Middle frontal gyrus (tissue), 1 donor: ENCODE measurements at regions not wholly inside any gene's neighbourhood (a gene's known extent, or its start where the extent isn't known, plus 50 kb on each side); places are given as distances from the start of the nearest gene placed in this dataset.

Experiments
- DNase-seq: peaks from one replicate; pipeline ENCODE4 v3.0.0-alpha.2; 2015; ENCODE audit warnings: low spot score; ENCODE audit errors: extremely low spot score

DNA sequence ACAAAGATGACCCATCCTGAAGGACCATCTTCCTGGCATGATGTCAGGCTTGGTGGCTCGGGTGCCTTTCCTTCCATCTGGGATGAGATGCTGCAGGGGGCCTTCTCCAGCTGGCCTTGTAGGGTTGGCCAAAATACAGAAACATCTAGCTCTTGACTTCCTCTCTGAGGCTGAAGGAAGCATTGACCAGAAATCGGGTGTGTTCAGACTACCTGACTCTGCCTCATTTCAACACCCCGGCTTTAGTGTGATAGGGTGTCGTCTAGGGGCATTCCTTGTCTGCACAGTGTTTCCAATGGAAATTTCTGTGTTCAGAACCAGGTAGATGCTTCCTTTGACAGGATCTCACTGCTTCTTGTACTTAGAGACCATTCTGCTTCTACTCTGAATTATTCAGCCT, 115.7 kb upstream of the SPRED2 start:
- no peak for DNase-seq

DNA sequence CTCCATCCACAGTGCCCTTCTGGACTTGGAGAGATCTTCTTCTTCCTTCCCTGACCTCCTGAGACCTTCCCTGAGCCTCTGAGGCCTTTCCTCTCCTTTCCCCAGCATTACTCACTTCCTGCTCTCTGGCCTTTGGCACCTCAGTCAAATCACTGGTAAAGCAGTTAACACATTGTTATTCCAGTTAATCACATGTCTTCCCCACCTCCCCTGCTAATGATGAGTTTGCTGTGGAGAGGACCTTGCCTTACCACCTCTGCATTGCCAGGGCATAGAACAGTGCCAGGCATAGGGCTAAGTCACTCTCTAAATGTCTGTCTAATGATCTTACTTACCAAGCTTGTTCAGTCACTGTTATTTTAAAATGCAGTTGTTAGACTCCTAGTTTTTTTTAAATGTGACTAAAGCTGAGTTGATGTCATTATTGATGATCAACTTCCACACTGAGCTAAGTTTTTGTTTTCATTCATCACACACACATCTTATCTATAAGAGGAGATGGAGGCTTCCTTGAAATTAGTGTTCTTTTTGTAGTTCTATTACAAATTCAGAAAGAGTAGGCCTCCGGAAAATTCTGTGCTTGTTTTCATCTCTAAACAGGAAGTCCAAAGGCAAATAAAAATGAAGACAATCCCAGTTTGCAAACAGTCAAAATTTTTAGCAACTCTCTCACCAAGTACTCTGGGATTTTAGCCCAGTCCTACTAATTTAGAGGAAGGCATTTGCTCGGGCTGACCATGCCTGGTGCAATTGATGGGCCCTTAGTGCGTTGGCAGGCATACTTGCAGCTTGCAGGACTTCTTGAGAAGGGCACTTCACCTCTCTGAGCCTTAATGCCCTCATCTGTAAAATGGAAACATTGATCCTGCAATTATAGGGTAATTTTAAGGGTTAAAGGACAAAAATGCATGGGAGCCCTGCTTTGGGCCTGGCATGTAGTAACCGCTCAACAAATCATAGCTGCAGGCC, 113.7 kb upstream of the SPRED2 start:
- DNase-seq = no peak

DNA sequence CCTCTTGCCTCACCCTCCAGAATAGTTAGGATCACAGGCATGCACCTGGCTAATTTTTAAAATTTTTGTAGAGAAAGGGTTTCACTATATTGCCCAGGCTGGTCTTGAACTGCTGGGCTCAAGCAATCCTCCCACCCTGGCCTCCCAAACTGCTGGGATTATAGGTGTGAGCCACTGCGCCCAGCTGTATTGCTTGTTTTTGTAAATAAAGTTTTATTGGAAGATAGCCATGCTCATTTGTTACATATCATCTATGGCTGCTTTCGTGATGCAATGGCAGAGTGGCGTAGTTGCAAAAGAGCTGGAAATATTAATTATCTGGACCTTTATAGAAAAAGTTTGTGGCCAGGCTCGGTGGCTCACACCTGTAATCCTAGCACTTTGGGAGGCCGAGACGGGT, 109.4 kb upstream of the SPRED2 start:
- no peak for DNase-seq

DNA sequence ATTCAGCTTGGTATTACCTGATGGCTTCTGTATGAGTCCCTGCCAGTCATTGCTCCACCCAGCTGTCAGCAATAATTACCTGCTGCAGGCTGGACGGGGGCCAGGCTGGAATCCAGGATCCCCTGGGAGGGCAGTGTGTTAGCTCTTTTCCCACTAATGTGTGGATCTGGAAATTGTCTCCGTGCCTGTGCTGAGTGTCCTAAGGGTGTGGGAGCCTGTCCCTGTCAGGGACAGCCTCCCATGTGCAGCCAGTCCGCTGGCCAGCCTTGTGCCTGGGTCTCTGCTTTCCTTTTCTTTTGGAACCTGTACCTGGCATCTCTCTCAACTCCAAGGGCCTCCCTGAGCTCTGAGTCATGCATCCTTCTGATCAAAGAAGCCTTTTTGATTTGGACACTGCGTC, 107.2 kb upstream of the SPRED2 start:
- DNase-seq = no peak

DNA sequence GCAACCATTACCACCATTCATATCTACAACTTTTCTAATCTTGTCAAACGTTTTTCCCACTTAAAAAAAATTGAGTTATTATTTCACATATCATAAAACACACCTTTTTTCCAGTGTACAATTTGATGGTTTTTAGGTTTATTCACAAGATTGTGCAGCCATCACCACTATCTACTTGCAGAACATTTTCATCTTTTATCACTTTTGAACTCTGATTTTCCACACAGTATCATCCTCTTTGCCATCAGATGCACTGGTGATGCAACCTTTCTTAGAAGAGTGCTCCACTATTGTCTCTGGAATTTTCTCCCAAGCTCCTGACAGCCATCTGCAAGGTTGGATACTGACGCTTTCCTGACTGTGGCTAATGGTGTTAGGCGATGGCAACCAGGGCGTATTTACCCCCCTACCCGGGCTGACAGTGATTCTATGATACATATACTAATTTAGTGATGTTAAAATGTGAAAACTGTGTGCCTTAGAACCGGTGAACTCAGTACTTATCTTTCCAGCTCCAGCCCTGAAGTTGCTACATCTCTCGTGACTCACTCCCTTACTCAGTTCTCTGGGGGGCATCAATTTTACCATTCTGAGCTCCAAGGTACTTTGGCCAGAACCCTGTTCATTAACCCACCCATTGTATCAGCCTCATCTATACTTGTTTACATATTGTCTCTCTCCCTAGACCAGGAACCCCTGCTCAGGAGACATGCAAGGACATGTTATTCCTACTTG, 105.4 kb upstream of the SPRED2 start:
- no peak for DNase-seq

DNA sequence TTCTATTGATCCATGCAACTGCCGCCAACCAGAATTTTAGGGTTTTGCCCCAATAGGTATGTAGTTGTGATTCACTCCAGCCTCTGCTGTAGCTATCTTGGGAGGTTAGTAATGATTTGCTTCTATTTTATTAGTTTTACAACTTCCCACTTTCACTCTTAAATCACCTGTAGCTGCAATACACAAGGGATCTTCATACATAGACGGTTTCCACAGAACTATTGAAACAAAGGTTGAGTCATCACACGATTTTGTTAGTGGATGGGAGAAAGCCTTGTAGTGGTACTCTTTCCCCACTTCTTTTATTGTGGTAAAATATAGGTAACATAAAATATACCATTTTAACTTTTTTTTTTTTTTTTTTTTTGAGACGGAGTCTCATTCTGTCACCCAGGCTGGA, 104.2 kb upstream of the SPRED2 start:
- DNase-seq = no peak

DNA sequence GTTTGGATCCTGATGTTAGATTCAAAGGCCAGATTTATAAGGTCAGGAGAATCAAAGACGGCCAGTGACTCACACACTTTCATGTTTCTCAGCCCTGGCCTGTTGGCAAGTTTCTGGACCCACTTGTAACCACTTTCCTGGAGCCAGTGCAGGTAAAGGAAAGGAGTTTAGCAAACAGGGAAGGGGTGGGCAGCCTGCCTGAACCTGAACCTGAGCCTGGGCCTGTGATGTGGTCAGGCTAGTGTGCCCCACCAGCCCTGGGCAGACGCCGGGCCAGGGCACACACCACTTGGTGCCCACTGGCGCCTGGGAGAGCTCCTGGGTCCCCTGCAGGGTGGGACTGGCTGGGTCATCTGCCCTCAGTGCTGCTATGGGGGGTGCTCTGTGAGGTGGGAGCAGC, 100.5 kb upstream of the SPRED2 start:
- DNase-seq = no peak

DNA sequence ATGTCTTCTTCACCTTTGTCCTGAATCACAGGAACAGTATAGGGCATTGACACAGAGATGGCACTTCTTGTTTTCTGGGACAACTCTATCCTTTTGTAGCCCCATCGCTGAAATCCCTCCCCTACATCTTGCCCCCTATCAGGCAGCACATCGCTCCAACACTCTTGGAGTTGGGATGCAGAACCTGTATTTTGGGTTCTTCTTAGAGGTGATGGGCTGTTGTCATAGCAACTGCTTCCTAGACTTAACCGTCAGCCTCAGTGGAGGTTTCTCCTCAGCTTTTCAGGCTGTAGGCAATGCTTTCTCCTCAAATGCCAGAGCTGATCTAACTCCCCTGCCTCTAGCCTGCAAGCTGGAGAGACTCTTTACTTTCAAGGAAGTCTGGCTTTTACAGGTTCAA, 99.9 kb upstream of the SPRED2 start:
- DNase-seq = no peak

DNA sequence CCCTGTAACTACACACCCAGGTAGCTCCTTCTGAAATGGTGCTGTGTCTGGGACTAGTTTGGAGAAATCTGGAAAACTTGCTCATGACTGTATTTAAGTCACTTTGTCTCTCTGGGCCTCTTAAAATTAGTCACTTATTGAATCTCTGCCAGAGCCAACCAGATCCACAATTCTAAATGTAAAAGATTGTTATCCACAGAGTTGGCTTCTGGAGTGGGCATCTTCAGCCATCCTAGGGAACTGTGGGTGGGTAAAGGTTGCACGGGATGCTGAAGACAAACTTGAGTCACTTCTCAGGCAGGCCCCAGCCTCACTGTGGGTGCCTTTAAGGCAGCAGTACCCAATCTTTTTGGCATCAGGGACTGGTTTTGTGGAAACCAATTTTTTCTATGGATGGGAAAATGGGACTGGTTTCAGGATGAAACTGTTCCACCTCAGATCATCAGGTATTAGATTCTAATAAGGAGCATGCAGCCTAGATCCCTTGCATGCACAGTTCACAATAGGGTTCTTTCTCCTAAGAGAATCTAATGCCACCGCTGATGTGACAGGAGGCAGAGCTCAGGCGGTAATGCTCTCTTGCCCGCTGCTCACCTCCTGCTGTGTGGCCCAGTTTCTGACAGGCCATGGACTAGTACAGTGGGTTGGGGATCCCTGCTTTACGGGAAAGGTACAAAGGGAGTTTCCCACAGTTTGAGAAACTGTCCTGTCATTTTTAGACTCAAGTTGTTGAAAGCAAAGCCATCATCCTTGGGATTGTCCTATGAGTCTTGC, 98.3 kb upstream of the SPRED2 start:
- DNase-seq = no peak

DNA sequence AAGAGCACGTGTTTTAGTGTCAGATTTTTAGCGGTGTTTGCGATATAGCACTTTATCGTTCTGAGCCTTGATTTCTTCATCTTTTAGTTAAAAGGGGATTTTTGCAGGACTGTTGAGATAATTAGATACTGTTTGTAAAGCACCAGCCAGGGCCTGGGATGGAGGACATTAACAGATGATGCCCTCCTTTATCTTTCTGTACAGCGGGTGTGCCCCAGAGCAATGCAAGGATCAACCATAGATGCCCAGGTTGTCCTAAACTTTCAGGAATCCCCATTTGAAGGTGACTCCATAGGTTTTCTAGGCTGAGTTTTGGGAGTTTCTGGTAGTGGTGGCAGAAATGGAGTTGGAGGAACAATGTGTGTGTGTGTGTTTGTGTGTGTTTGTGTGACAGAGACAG, 97.0 kb upstream of the SPRED2 start:
- no peak for DNase-seq

DNA sequence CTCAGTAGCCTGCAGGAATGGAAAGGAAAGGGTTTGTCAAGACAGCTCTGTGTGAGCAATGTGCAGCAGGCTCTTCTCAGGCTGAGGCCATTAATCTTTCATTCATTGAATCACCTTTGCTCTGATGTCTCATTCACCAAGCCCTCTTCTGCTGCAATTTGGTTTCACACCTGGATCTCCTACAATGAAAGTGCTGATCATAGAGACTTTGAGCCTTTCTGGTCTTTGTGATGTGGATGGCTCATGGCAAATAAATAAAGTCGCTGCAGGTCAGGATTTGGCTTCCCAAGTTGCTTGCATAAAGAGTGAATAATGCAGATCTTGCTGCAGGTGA, 95.8 kb upstream of the SPRED2 start:
- DNase-seq = no peak

DNA sequence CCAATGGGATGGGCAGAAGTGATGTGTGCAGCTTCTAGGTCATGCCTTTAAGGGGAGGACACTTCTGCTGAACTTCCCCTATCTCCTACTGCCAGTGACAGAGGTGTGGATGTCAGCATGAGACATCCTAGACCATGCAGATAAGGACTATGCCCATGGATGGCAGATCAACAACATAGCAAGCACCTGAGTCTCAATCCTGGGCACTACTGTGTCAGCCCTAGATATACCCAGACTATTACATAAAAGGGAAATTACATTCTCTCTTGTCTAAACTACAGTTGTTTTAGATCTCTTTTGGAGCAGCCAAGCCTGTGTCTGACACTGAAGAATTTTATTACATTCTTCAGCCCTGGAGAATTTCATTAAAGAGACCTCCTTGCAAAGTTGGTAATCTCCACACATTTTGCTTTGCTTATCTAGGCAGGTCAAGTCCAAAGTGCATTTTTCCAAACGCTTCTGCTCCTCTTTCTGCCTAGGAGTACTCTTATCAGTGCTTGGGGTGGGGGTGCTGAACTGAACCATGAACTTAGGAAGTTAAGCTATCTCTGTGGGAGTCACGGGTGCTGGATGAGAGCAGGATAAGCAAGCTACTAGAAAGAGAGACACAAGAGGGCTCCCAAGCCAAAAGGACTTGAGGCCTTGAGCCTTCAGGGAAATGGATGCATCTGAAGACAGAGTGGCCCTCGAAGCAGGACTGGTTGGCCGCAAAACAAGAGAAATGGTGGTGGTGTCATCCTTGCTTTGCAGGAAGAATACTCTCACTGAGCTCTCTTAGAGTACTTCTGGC, 95.2 kb upstream of the SPRED2 start:
- DNase-seq = no peak

DNA sequence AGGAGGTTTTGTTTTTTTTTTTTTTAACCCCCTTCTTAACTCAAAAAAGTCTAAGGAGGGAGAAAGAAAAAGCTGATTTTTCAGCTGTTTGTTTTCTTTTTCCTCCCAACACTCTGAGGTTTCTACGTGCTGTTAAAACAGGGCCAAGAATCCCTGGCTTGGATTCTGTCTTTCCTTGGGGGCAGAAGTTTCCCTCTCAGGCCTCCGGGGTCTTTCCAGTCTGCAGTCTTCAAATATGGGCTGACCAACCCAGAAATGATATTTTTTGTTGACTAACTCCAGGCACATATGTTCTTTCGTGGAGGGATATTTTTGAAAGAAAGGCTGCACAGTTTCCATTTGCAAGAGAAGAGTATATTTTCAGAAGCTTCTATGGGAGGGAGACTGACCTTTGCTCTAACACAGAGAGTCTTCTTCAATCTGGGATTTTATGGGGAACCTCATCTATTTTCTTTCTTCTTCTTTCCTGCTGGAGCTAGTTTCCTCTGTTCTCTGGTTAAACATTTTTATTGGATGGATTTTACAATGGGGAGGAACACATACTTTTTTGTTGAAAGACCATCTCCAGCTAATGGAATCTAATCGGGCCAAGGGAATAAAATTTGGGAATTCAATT, 93.3 kb upstream of the SPRED2 start:
- no peak for DNase-seq

DNA sequence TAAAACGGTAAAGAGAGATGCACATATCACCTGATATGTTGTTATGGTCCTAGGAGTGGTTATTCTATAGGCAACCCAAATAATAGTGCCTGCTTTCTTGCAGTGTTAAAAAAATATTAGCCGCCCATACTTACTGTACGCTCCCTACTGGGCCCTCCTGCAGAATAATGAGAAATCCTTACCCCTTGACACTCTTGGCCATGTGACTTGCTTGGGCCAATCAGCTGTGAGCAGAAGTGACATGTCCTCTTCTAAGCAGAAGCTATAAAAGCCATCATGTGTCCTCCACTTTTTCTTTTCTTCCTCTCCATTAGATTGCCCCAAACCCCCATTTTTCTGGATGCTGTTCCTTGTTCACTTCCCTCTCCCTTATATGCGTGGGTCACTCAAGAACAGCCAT, 90.5 kb upstream of the SPRED2 start:
- DNase-seq = no peak

DNA sequence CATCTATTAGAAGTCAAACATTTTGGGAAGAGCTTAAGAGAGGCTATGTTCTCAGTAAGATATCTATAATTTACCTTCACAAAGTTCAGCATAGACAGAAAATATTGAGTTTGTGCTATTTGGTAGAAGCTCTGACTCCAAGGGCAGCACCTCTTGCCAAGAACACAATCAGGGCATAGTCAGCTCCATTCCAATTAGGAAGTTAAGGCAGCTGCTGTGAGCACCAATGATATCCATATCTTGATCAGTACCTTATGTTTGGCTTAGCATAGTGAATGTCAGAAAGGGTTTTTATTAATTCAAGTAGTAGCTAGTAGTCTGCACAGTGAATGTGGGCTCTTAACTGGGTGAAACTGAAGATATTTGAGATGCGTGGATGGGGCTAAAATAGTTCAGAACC, 86.4 kb upstream of the SPRED2 start:
- DNase-seq = no peak

DNA sequence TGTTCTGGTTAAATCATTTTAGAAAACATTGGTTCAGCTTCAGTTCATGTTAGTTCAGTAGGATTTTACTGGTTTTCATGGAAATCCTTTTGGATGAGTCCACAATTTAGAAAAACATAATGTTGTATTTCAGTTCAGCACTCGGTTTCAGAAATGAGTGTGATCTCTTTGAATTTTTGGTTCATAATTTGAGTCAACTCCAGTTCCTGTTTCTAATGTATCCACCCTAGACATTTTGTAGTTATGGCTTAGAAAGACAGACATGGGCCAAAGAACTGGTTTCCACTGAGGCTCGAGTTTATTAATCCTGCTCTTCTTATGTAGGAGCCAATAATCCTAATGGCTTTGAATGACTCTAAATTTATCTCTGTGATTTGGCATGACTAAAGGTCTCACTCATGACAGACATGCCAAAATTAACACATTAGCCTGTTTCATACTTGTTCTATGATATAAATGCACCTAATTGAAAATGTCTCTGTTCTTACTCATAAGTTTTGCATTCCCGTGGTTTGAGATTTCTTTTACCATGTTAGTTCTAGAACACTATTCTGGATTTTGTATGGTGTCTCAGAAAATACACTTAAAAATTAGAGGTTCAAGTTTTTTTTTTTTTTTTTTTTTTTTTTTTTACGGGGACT, 82.3 kb upstream of the SPRED2 start:
- DNase-seq = no peak

DNA sequence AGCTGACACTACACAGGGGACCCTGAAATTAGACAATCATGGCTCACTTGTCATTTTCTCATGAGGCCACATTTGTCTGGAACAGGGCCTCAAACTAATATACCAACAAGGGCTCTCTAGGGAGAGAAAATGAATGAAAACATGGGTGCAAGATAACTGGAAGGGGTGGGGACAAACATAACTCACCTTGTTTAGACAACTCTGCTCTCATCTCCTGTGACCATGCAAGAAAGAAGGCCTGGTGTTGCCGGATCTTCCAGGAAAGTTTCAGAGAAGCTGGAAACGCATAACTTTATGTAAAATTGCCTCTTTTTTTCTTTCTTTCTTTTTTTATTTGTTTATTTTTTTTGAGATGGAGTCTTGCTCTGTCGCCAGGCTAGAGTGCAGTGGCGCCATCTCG, 80.4 kb upstream of the SPRED2 start:
- DNase-seq = no peak

DNA sequence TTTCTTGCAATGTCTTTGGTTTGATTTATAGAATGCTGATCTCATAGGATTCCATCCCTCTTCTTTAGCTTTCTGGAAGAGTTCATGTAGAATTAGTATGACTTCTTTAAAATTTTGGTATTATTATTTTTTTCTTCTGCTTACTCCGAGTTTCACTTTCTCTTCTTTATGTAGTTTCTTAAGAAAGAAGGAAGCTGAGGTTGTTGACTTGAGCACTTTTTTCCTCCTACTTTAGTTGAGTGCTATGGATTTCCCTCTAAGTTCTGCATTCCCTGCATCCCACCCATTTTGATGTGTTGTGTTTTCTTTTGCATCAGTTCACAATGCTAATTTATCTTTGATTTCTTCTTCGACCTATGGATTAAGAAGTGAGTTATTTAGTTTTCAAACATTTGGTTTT, 78.9 kb upstream of the SPRED2 start:
- no peak for DNase-seq

DNA sequence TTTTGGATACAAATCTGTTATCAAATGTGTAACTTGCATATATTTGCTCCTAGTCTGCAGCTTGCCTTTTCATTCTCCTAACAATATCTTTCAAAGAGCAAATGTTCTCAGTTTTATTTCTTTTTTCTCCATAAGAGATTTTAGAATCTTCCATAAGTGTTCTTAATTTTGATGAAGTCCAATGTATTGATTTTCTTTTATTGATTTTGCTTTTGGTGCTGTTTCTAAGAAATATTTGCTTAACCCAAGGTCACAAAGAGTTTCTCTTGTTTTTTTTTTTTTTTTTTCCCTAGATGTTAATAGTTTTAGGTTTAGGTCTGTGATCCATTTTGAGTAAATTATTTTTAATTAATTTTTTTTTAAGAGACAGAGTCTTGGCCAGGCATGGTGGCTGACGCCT, 75.8 kb upstream of the SPRED2 start:
- no peak for DNase-seq
